IPS-18a (cell line): ENCODE measurements at regions not wholly inside any gene's neighbourhood (a gene's known extent, or its start where the extent isn't known, plus 50 kb on each side); places are given as distances from the start of the nearest gene placed in this dataset.
"Not testable (repeated sequence)": the region's sequence is repeated elsewhere in the genome, so short reads cannot be mapped to it uniquely, and the experiment has no call there.

Experiments
- H3K27ac ChIP-seq: one replicate; pipeline ENCODE4 v1.5.1; 2013; ENCODE audit warnings: low read length
- H3K27me3 ChIP-seq: one replicate; pipeline ENCODE4 v1.6.1; 2013; ENCODE audit warnings: mild to moderate bottlenecking, low read length; ENCODE audit not compliant: control insufficient read depth, insufficient read depth
- H3K36me3 ChIP-seq: one replicate; pipeline ENCODE4 v1.6.1; 2013; ENCODE audit warnings: low read depth, low read length; ENCODE audit not compliant: control insufficient read depth
- H3K4me1 ChIP-seq: one replicate; pipeline ENCODE4 v1.6.1; 2013; ENCODE audit warnings: low read depth, low read length; ENCODE audit not compliant: control insufficient read depth
- H3K4me3 ChIP-seq: one replicate; pipeline ENCODE4 v1.5.1; 2013; ENCODE audit warnings: low read length
- H3K9ac ChIP-seq: one replicate; pipeline ENCODE4 v1.6.1; 2013; ENCODE audit warnings: mild to moderate bottlenecking, low read length, moderate library complexity
- H3K9me3 ChIP-seq: one replicate; pipeline ENCODE4 v1.6.1; 2013; ENCODE audit warnings: low read depth, low read length; ENCODE audit not compliant: control insufficient read depth

GRCh38 chr5:51625224-51625968 lies 242.1 kb downstream of the ISL1 start:
- Histone ChIP-seq H3K9me3 (no peaks in the 10 kb centered on the region), H3K9ac (no peak overlapping the region), H3K36me3 (no peaks in the 10 kb centered on the region), H3K4me1 (no peaks in the 10 kb centered on the region), H3K27me3 (no peaks in the 10 kb centered on the region), H3K4me3 (no peak overlapping the region), H3K27ac (no peak overlapping the region)

GRCh38 chr5:51632027-51632426 lies 248.8 kb downstream of the ISL1 start:
- Histone ChIP-seq H3K36me3 (no peaks in the 10 kb centered on the region), H3K9ac (no peak overlapping the region), H3K4me3 (no peak overlapping the region), H3K4me1 (no peaks in the 10 kb centered on the region), H3K9me3 (peaks cover 4% of the 10 kb centered on the region), H3K27me3 (no peaks in the 10 kb centered on the region), H3K27ac (no peak overlapping the region)

GRCh38 chr5:51632793-51633192 lies 249.5 kb downstream of the ISL1 start:
- Histone ChIP-seq H3K36me3 (no peaks in the 10 kb centered on the region), H3K9ac (no peak overlapping the region), H3K27me3 (no peaks in the 10 kb centered on the region), H3K4me1 (no peaks in the 10 kb centered on the region), H3K9me3 (peaks cover 4% of the 10 kb centered on the region), H3K4me3 (no peak overlapping the region), H3K27ac (no peak overlapping the region)

GRCh38 chr5:51636973-51637372 lies 253.7 kb downstream of the ISL1 start:
- H3K9me3 ChIP-seq, H3K27me3 ChIP-seq, H3K9ac ChIP-seq, H3K27ac ChIP-seq, H3K4me1 ChIP-seq, H3K36me3 ChIP-seq, H3K4me3 ChIP-seq: not testable (repeated sequence)

GRCh38 chr5:51644976-51645375 lies 261.7 kb downstream of the ISL1 start:
- H3K4me1 ChIP-seq: no peaks in the 10 kb centered on the region
- no peaks in the 10 kb centered on the region for H3K27me3 ChIP-seq
- H3K4me3 ChIP-seq: no peak overlapping the region
- no peak overlapping the region for H3K27ac ChIP-seq
- H3K36me3 ChIP-seq: no peaks in the 10 kb centered on the region
- no peaks in the 10 kb centered on the region for H3K9me3 ChIP-seq
- no peak overlapping the region for H3K9ac ChIP-seq

GRCh38 chr5:51646482-51646881 lies 263.2 kb downstream of the ISL1 start:
- H3K36me3 ChIP-seq: no peaks in the 10 kb centered on the region
- H3K4me3 ChIP-seq: no peak overlapping the region
- H3K9ac ChIP-seq: no peak overlapping the region
- H3K4me1 ChIP-seq: no peaks in the 10 kb centered on the region
- H3K9me3 ChIP-seq: no peaks in the 10 kb centered on the region
- H3K27ac ChIP-seq: no peak overlapping the region
- H3K27me3 ChIP-seq: no peaks in the 10 kb centered on the region

GRCh38 chr5:51650824-51651223 lies 267.6 kb downstream of the ISL1 start:
- Histone ChIP-seq H3K27ac (no peak overlapping the region), H3K9me3 (no peaks in the 10 kb centered on the region), H3K4me1 (no peaks in the 10 kb centered on the region)

GRCh38 chr5:51651476-51651875 lies 268.2 kb downstream of the ISL1 start:
- Histone ChIP-seq H3K4me3 (no peak overlapping the region), H3K9me3 (no peaks in the 10 kb centered on the region), H3K9ac (no peak overlapping the region), H3K27ac (no peak overlapping the region), H3K27me3 (no peaks in the 10 kb centered on the region), H3K36me3 (no peaks in the 10 kb centered on the region), H3K4me1 (no peaks in the 10 kb centered on the region)

More at GRCh38 chr5:51650824-51651223, 267.6 kb downstream of the ISL1 start:
- Histone ChIP-seq H3K4me3 (no peak overlapping the region), H3K9ac (no peak overlapping the region), H3K27me3 (no peaks in the 10 kb centered on the region), H3K36me3 (no peaks in the 10 kb centered on the region)

- Histone ChIP-seq H3K27me3 (no peaks in the 10 kb centered on the region), H3K4me1 (no peaks in the 10 kb centered on the region), H3K36me3 (no peaks in the 10 kb centered on the region), H3K9me3 (no peaks in the 10 kb centered on the region), H3K4me3 (no peak overlapping the region), H3K9ac (no peak overlapping the region), H3K27ac (no peak overlapping the region)
Measured at GRCh38 chr5:51651889-51652288, 268.6 kb downstream of the ISL1 start.

GRCh38 chr5:51652980-51653379 lies 269.7 kb downstream of the ISL1 start:
- Histone ChIP-seq H3K9me3 (no peaks in the 10 kb centered on the region), H3K4me1 (no peaks in the 10 kb centered on the region), H3K4me3 (no peak overlapping the region), H3K27me3 (no peaks in the 10 kb centered on the region), H3K9ac (no peak overlapping the region), H3K27ac (no peak overlapping the region), H3K36me3 (no peaks in the 10 kb centered on the region)

- H3K27ac ChIP-seq: no peak overlapping the region
- no peaks in the 10 kb centered on the region for H3K36me3 ChIP-seq
Measured at GRCh38 chr5:51657340-51658240, 274.3 kb downstream of the ISL1 start.

More at GRCh38 chr5:51657340-51658240, 274.3 kb downstream of the ISL1 start:
- no peaks in the 10 kb centered on the region for H3K9me3 ChIP-seq
- H3K27me3 ChIP-seq: no peaks in the 10 kb centered on the region
- no peak overlapping the region for H3K9ac ChIP-seq
- no peaks in the 10 kb centered on the region for H3K4me1 ChIP-seq
- H3K4me3 ChIP-seq: no peak overlapping the region
